GM12878 (cell line): ENCODE measurements at regions not wholly inside any gene's neighbourhood (a gene's known extent, or its start where the extent isn't known, plus 50 kb on each side); places are given as distances from the start of the nearest gene placed in this dataset.

Experiments used
- HDAC6 ChIP-seq: fragments of 200-600 bp; sonication (generic); IDR thresholded peaks from one replicate; pipeline ENCODE4 v1.8.0; 2017; ENCODE audit warnings: antibody characterized with exemption; ENCODE audit not compliant: unreplicated experiment
- MTA3 ChIP-seq: IDR thresholded peaks from 2 replicates; pipeline ENCODE4 v1.6.1; 2012; ENCODE audit warnings: low read length, inconsistent platforms, borderline replicate concordance
- PAX8 ChIP-seq: fragments of 450-650 bp; IDR thresholded peaks from 2 replicates; pipeline ENCODE4 v1.6.1; 2017; ENCODE audit warnings: mild to moderate bottlenecking, moderate library complexity
- POLR2A ChIP-seq: IDR thresholded peaks from 2 replicates; pipeline ENCODE4 v1.6.1; 2011; ENCODE audit warnings: low read depth, mild to moderate bottlenecking, low read length
- RAD21 ChIP-seq: IDR thresholded peaks from 2 replicates; pipeline ENCODE4 v1.6.1; 2011; ENCODE audit warnings: mild to moderate bottlenecking, low read depth, low read length, moderate library complexity; ENCODE audit not compliant: insufficient read depth
- RBBP5 ChIP-seq: fragments of 200-600 bp; sonication (generic); conservative IDR thresholded peaks from 2 replicates; pipeline ENCODE4 v1.6.1; 2016
- SIX5 ChIP-seq: IDR thresholded peaks from 2 replicates; pipeline ENCODE4 v1.6.1; 2011; ENCODE audit warnings: mild to moderate bottlenecking, low read depth, low read length, moderate library complexity; ENCODE audit not compliant: severe bottlenecking
- ZBED1 ChIP-seq: IDR thresholded peaks from 2 replicates; pipeline ENCODE4 v1.6.1; 2016; ENCODE audit warnings: borderline replicate concordance
- ZNF24 ChIP-seq: fragments of 450-650 bp; IDR thresholded peaks from 2 replicates; pipeline ENCODE4 v1.6.1; 2017; ENCODE audit warnings: antibody characterized with exemption, mild to moderate bottlenecking
- ZNF274 ChIP-seq: IDR thresholded peaks from one replicate; pipeline ENCODE4 v1.8.0; 2011; ENCODE audit not compliant: insufficient read length, insufficient read depth
- TF ChIP-seq, protein P1 (sequence below), 3 experiments: IDR thresholded peaks in 2 of 3; conservative IDR thresholded peaks in 1 of 3; 2 replicates each; pipeline ENCODE4 v1.5.1; 2011; ENCODE audit warnings: low read depth in 3 of 3, low read length in 3 of 3, mild to moderate bottlenecking in 3 of 3, control low read depth in 2 of 3, moderate library complexity in 2 of 3, inconsistent platforms in 1 of 3, mixed read lengths in 1 of 3; ENCODE audit not compliant: control insufficient read depth in 2 of 3, insufficient read depth in 1 of 3; ENCODE audit errors: extremely low read depth in 1 of 3
- TF ChIP-seq, protein P2 (sequence below): fragments of 450-650 bp; IDR thresholded peaks from 2 replicates; pipeline ENCODE4 v1.6.1; 2017; ENCODE audit warnings: mild to moderate bottlenecking, moderate library complexity

DNA sequence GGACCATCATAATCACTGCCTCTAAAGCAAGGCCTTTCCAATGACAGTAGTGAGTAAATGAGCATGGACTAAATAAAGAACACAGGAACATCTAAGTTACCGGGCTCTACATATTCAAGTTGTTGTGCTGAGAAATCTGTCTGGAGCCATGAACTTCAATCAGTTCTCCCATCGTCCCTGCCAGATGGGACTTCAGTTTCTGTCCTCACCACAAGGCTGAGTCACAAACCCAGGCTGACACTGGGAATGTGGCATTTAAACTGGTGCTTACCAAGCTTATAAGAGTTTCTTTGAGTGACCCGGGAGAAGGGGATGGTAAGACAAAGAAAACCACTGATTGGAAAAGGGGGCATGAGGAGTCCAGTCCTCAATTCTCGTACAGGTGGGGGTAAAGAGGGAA, 497.0 kb downstream of the MAFB start:
- TF ChIP-seq POLR2A (no peak), ZNF24 (no peak), RAD21 (no peak), SIX5 (no peak), PAX8 (no peak), MTA3 (no peak), HDAC6 (no peak), ZBED1 (no peak), ZNF274 (no peak), RBBP5 (no peak)
- TF ChIP-seq, protein P1, sequence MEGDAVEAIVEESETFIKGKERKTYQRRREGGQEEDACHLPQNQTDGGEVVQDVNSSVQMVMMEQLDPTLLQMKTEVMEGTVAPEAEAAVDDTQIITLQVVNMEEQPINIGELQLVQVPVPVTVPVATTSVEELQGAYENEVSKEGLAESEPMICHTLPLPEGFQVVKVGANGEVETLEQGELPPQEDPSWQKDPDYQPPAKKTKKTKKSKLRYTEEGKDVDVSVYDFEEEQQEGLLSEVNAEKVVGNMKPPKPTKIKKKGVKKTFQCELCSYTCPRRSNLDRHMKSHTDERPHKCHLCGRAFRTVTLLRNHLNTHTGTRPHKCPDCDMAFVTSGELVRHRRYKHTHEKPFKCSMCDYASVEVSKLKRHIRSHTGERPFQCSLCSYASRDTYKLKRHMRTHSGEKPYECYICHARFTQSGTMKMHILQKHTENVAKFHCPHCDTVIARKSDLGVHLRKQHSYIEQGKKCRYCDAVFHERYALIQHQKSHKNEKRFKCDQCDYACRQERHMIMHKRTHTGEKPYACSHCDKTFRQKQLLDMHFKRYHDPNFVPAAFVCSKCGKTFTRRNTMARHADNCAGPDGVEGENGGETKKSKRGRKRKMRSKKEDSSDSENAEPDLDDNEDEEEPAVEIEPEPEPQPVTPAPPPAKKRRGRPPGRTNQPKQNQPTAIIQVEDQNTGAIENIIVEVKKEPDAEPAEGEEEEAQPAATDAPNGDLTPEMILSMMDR (IDR thresholded peaks at IDR 0.05 in 2 of 3, conservative IDR thresholded peaks at IDR 0.05 in 1 of 3; ENCODE audit: control insufficient read depth in 2 of 3, extremely low read depth in 1 of 3, insufficient read depth in 1 of 3, low read depth in 3 of 3, low read length in 3 of 3) = no peak
- TF ChIP-seq, protein P2, sequence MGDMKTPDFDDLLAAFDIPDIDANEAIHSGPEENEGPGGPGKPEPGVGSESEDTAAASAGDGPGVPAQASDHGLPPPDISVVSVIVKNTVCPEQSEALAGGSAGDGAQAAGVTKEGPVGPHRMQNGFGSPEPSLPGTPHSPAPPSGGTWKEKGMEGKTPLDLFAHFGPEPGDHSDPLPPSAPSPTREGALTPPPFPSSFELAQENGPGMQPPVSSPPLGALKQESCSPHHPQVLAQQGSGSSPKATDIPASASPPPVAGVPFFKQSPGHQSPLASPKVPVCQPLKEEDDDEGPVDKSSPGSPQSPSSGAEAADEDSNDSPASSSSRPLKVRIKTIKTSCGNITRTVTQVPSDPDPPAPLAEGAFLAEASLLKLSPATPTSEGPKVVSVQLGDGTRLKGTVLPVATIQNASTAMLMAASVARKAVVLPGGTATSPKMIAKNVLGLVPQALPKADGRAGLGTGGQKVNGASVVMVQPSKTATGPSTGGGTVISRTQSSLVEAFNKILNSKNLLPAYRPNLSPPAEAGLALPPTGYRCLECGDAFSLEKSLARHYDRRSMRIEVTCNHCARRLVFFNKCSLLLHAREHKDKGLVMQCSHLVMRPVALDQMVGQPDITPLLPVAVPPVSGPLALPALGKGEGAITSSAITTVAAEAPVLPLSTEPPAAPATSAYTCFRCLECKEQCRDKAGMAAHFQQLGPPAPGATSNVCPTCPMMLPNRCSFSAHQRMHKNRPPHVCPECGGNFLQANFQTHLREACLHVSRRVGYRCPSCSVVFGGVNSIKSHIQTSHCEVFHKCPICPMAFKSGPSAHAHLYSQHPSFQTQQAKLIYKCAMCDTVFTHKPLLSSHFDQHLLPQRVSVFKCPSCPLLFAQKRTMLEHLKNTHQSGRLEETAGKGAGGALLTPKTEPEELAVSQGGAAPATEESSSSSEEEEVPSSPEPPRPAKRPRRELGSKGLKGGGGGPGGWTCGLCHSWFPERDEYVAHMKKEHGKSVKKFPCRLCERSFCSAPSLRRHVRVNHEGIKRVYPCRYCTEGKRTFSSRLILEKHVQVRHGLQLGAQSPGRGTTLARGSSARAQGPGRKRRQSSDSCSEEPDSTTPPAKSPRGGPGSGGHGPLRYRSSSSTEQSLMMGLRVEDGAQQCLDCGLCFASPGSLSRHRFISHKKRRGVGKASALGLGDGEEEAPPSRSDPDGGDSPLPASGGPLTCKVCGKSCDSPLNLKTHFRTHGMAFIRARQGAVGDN = no peak
